ENCODE measurements at regions not wholly inside any gene's neighbourhood (a gene's known extent, or its start where the extent isn't known, plus 50 kb on each side); places are given as distances from the start of the nearest gene placed in this dataset.

GRCh38 chr21:28138272-28138671, 854.4 kb downstream of the LTN1 start:
- no peaks in the 10 kb centered on the region for H3K27me3 ChIP-seq (ENCODE audit: control insufficient read depth in 3 of 3, insufficient read depth in 3 of 3, low read length in 2 of 3)
- TF ChIP-seq, protein P1, sequence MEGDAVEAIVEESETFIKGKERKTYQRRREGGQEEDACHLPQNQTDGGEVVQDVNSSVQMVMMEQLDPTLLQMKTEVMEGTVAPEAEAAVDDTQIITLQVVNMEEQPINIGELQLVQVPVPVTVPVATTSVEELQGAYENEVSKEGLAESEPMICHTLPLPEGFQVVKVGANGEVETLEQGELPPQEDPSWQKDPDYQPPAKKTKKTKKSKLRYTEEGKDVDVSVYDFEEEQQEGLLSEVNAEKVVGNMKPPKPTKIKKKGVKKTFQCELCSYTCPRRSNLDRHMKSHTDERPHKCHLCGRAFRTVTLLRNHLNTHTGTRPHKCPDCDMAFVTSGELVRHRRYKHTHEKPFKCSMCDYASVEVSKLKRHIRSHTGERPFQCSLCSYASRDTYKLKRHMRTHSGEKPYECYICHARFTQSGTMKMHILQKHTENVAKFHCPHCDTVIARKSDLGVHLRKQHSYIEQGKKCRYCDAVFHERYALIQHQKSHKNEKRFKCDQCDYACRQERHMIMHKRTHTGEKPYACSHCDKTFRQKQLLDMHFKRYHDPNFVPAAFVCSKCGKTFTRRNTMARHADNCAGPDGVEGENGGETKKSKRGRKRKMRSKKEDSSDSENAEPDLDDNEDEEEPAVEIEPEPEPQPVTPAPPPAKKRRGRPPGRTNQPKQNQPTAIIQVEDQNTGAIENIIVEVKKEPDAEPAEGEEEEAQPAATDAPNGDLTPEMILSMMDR (IDR thresholded peaks at IDR 0.05; ENCODE audit: control extremely low read depth, extremely low read depth) = no peak
- H3K27ac ChIP-seq (ENCODE audit: low read depth in 1 of 2, low read length in 1 of 2) = no peak overlapping the region
- no peaks in the 10 kb centered on the region for H3K4me1 ChIP-seq (ENCODE audit: control insufficient read depth in 5 of 5, insufficient read depth in 5 of 5, low read length in 5 of 5)
- WGBS, 2 donors = 95 to 99% methylated on average over 2 of the region's 2 CpGs
- H3K9me3 ChIP-seq (ENCODE audit: control insufficient read depth in 4 of 4, insufficient read depth in 3 of 4, low read length in 3 of 4) = peaks cover 0 to 5% (median 2%) of the 10 kb centered on the region in 4 donors
- H3K36me3 ChIP-seq (ENCODE audit: control insufficient read depth in 4 of 4, insufficient read depth in 4 of 4, low read length in 4 of 4) = no peaks in the 10 kb centered on the region
- no peak overlapping the region for H3K4me3 ChIP-seq
- ATAC-seq (ENCODE audit: insufficient read depth, low FRiP score) = no peak
- no peak overlapping the region for H3K9ac ChIP-seq (ENCODE audit: insufficient read depth in 1 of 2, low read length in 2 of 2)
- no peak for DNase-seq

GRCh38 chr21:28136656-28137255, 855.9 kb downstream of the LTN1 start:
- H3K9ac ChIP-seq (ENCODE audit: insufficient read depth in 1 of 2, low read length in 2 of 2) = no peak overlapping the region
- H3K27ac ChIP-seq (ENCODE audit: low read depth in 1 of 2, low read length in 1 of 2) = no peak overlapping the region
- H3K27me3 ChIP-seq (ENCODE audit: control insufficient read depth in 3 of 3, insufficient read depth in 3 of 3, low read length in 2 of 3) = no peaks in the 10 kb centered on the region
- WGBS, 2 donors = 72 to 84% methylated on average over 3 of the region's 3 CpGs
- H3K4me3 ChIP-seq = no peak overlapping the region
- H3K9me3 ChIP-seq (ENCODE audit: control insufficient read depth in 4 of 4, insufficient read depth in 3 of 4, low read length in 3 of 4) = peaks cover 0 to 6% (median 2%) of the 10 kb centered on the region in 4 donors
- H3K36me3 ChIP-seq (ENCODE audit: control insufficient read depth in 4 of 4, insufficient read depth in 4 of 4, low read length in 4 of 4) = no peaks in the 10 kb centered on the region
- ATAC-seq (ENCODE audit: insufficient read depth, low FRiP score) = no peak
- DNase-seq = no peak
- H3K4me1 ChIP-seq (ENCODE audit: control insufficient read depth in 5 of 5, insufficient read depth in 5 of 5, low read length in 5 of 5) = no peaks in the 10 kb centered on the region
- TF ChIP-seq, protein P1 (IDR thresholded peaks at IDR 0.05; ENCODE audit: control extremely low read depth, extremely low read depth) = no peak

- DNase-seq = no peak
- TF ChIP-seq, protein P1 (IDR thresholded peaks at IDR 0.05; ENCODE audit: control extremely low read depth, extremely low read depth) = no peak
- no peak overlapping the region for H3K9ac ChIP-seq (ENCODE audit: insufficient read depth in 1 of 2, low read length in 2 of 2)
- H3K4me3 ChIP-seq = no peak overlapping the region
- H3K36me3 ChIP-seq (ENCODE audit: control insufficient read depth in 4 of 4, insufficient read depth in 4 of 4, low read length in 4 of 4) = no peaks in the 10 kb centered on the region
- 77 to 80% methylated on average over 2 of the region's 2 CpGs for WGBS, 2 donors
- no peaks in the 10 kb centered on the region for H3K4me1 ChIP-seq (ENCODE audit: control insufficient read depth in 5 of 5, insufficient read depth in 5 of 5, low read length in 5 of 5)
- H3K27me3 ChIP-seq (ENCODE audit: control insufficient read depth in 3 of 3, insufficient read depth in 3 of 3, low read length in 2 of 3) = no peaks in the 10 kb centered on the region
- H3K9me3 ChIP-seq (ENCODE audit: control insufficient read depth in 4 of 4, insufficient read depth in 3 of 4, low read length in 3 of 4) = peaks cover 0 to 8% (median 4%) of the 10 kb centered on the region in 4 donors
- ATAC-seq (ENCODE audit: insufficient read depth, low FRiP score) = no peak
- no peak overlapping the region for H3K27ac ChIP-seq (ENCODE audit: low read depth in 1 of 2, low read length in 1 of 2)
These were observed 857.0 kb downstream of the LTN1 start for GRCh38 chr21:28135646-28136045.

GRCh38 chr21:28133116-28133515, 859.6 kb downstream of the LTN1 start:
- TF ChIP-seq, protein P1 (IDR thresholded peaks at IDR 0.05; ENCODE audit: control extremely low read depth, extremely low read depth) = no peak
- no peak overlapping the region for H3K27ac ChIP-seq (ENCODE audit: low read depth in 1 of 2, low read length in 1 of 2)

More at GRCh38 chr21:28133116-28133515, 859.6 kb downstream of the LTN1 start:
- H3K9ac ChIP-seq (ENCODE audit: insufficient read depth in 1 of 2, low read length in 2 of 2) = no peak overlapping the region
- ATAC-seq (ENCODE audit: insufficient read depth, low FRiP score) (no peak), DNase-seq (no peak)
- peaks cover 0 to 2% (median 0%) of the 10 kb centered on the region in 5 donors for H3K4me1 ChIP-seq (ENCODE audit: control insufficient read depth in 5 of 5, insufficient read depth in 5 of 5, low read length in 5 of 5)
- 92 to 95% methylated on average over 2 of the region's 2 CpGs for WGBS, 2 donors
- H3K36me3 ChIP-seq (ENCODE audit: control insufficient read depth in 4 of 4, insufficient read depth in 4 of 4, low read length in 4 of 4) = no peaks in the 10 kb centered on the region
- H3K27me3 ChIP-seq (ENCODE audit: control insufficient read depth in 3 of 3, insufficient read depth in 3 of 3, low read length in 2 of 3) = no peaks in the 10 kb centered on the region
- peaks cover 0 to 5% (median 1%) of the 10 kb centered on the region in 4 donors for H3K9me3 ChIP-seq (ENCODE audit: control insufficient read depth in 4 of 4, insufficient read depth in 3 of 4, low read length in 3 of 4)
- H3K4me3 ChIP-seq = no peak overlapping the region

Data from lung (tissue), 11 donors.